A549 (cell line): ENCODE measurements at regions not wholly inside any gene's neighbourhood (a gene's known extent, or its start where the extent isn't known, plus 50 kb on each side); places are given as distances from the start of the nearest gene placed in this dataset.

ENCODE experiments used
- ATAC-seq, 2 experiments: fragments of 200-7000 bp in 1 of 2; fragments of >200 bp in 1 of 2; cut with Nextera tagmentation in 1 of 2; cut with Tn5 transposase in 1 of 2; 3 replicates each; pipeline versions ENCODE4 v1.8.0 to v1.9.1; 2018 to 2020; ENCODE audit warnings: mild to moderate bottlenecking in 1 of 2, moderate library complexity in 1 of 2
- CTCF ChIA-PET: fragments of 300-600 bp; sonication (Branson Sonifier 250); formaldehyde crosslinking; extraction: SDS; loops from one replicate; lab custom pipeline; 2021; ENCODE audit warnings: antibody characterized with exemption, inconsistent platforms; lab: Yijun Ruan, JAX
- POLR2A ChIA-PET: fragments of 350-600 bp; formaldehyde crosslinking; extraction: SDS; loops from one replicate; lab custom pipeline; 2021; ENCODE audit warnings: antibody characterized with exemption, inconsistent platforms; lab: Yijun Ruan, JAX
- DNase-seq, 2 experiments: peaks; one replicate each; pipeline versions ENCODE4 v3.0.0 to v3.0.0-alpha.2; 2011 to 2016; ENCODE audit warnings: low read depth in 1 of 2, low spot score in 1 of 2
- FAIRE-seq: peaks from 2 replicates; lab custom pipeline; 2011; peaks lifted over from hg19 to GRCh38; lab: Jason Lieb, UNC
- H3K27ac ChIP-seq, 2 experiments: fragments of >200 bp; sonication (Bioruptor Twin); formaldehyde crosslinking; 3 replicates each; pipeline ENCODE4 v1.5.1; 2016 to 2017
- H3K4me1 ChIP-seq: fragments of >200 bp; sonication (Bioruptor Twin); formaldehyde crosslinking; 3 replicates; pipeline ENCODE4 v1.6.1; 2016
- H3K4me2 ChIP-seq: fragments of >200 bp; sonication (Bioruptor Twin); formaldehyde crosslinking; 3 replicates; pipeline ENCODE4 v1.6.1; 2016
- H3K4me3 ChIP-seq: fragments of >200 bp; sonication (Bioruptor Twin); formaldehyde crosslinking; 3 replicates; pipeline ENCODE4 v1.5.1; 2016
- H3K9me3 ChIP-seq: fragments of >200 bp; sonication (Bioruptor Twin); formaldehyde crosslinking; 3 replicates; pipeline ENCODE4 v1.6.1; 2016
- CBX2 ChIP-seq: fragments of 200-600 bp; sonication (generic); IDR thresholded peaks from 2 replicates; pipeline ENCODE4 v1.6.1; 2016; ENCODE audit warnings: low read depth, mild to moderate bottlenecking, borderline replicate concordance
- CBX8 ChIP-seq: fragments of 200-600 bp; sonication (generic); IDR thresholded peaks from 2 replicates; pipeline ENCODE4 v1.6.1; 2016
- CHD4 ChIP-seq: fragments of 200-600 bp; sonication (generic); IDR thresholded peaks from 2 replicates; pipeline ENCODE4 v1.6.1; 2016; ENCODE audit warnings: antibody characterized with exemption, mild to moderate bottlenecking, borderline replicate concordance
- EHMT2 ChIP-seq: fragments of 200-600 bp; sonication (generic); IDR thresholded peaks from 2 replicates; pipeline ENCODE4 v1.6.1; 2016; ENCODE audit warnings: antibody characterized with exemption, low read depth, mild to moderate bottlenecking, moderate library complexity
- EP300 ChIP-seq, 2 experiments: fragments of >200 bp; sonication (Bioruptor Twin); formaldehyde crosslinking; IDR thresholded peaks; 2 replicates in 1 of 2; 3 replicates in 1 of 2; pipeline ENCODE4 v1.6.1; 2016 to 2017
- ESRRA ChIP-seq: fragments of 150-350 bp; IDR thresholded peaks from 2 replicates; pipeline ENCODE4 v1.6.1; 2014; ENCODE audit warnings: mild to moderate bottlenecking, low read length, borderline replicate concordance
- FOXS1 ChIP-seq: fragments of 250-450 bp; sonication (Bioruptor Pico); IDR thresholded peaks from 2 replicates; pipeline ENCODE4 v1.5.0; 2020; ENCODE audit warnings: mild to moderate bottlenecking, moderate library complexity
- GATA3 ChIP-seq: IDR thresholded peaks from 2 replicates; pipeline ENCODE4 v1.6.1; 2012; ENCODE audit warnings: borderline replicate concordance
- HDAC2 ChIP-seq: fragments of 200-600 bp; sonication (generic); IDR thresholded peaks from 2 replicates; pipeline ENCODE4 v1.6.1; 2016
- HOXB5 ChIP-seq: fragments of 250-450 bp; sonication (Bioruptor Pico); IDR thresholded peaks from 2 replicates; pipeline ENCODE4 v1.5.0; 2020; ENCODE audit warnings: mild to moderate bottlenecking, moderate library complexity
- JUN ChIP-seq, 2 experiments: fragments of >200 bp; sonication (Bioruptor Twin); formaldehyde crosslinking; IDR thresholded peaks; 2 replicates in 1 of 2; 3 replicates in 1 of 2; pipeline ENCODE4 v1.6.1; 2016 to 2017
- JUNB ChIP-seq: fragments of >200 bp; sonication (Bioruptor Twin); formaldehyde crosslinking; IDR thresholded peaks from 2 replicates; pipeline ENCODE4 v1.6.1; 2016
- KDM5A ChIP-seq: fragments of 200-600 bp; sonication (generic); IDR thresholded peaks from 2 replicates; pipeline ENCODE4 v1.6.1; 2016; ENCODE audit warnings: antibody characterized with exemption, mild to moderate bottlenecking
- MAZ ChIP-seq: fragments of 150-350 bp; IDR thresholded peaks from 2 replicates; pipeline ENCODE4 v1.6.1; 2014; ENCODE audit warnings: antibody characterized with exemption, low read depth, low read length, borderline replicate concordance
- MYC ChIP-seq: IDR thresholded peaks from 2 replicates; pipeline ENCODE4 v1.6.1; 2012; ENCODE audit warnings: mild to moderate bottlenecking, inconsistent platforms, low read length, improper control_type of control experiment, borderline replicate concordance
- NFE2L2 ChIP-seq: fragments of 150-350 bp; conservative IDR thresholded peaks from 2 replicates; pipeline ENCODE4 v1.6.1; 2014; ENCODE audit warnings: low read length
- PHF8 ChIP-seq: fragments of 200-600 bp; sonication (generic); IDR thresholded peaks from 2 replicates; pipeline ENCODE4 v1.6.1; 2016; ENCODE audit warnings: low read depth, mild to moderate bottlenecking, antibody characterized with exemption, moderate library complexity, borderline replicate concordance
- POLR2AphosphoS2 ChIP-seq: conservative IDR thresholded peaks from 2 replicates; pipeline ENCODE4 v1.6.1; 2012; ENCODE audit warnings: low read length, improper control_type of control experiment, inconsistent platforms
- RCOR1 ChIP-seq: fragments of 150-350 bp; IDR thresholded peaks from 2 replicates; pipeline ENCODE4 v1.6.1; 2014; ENCODE audit warnings: antibody characterized with exemption, low read length, low read depth
- RNF2 ChIP-seq: fragments of 200-600 bp; sonication (generic); IDR thresholded peaks from 2 replicates; pipeline ENCODE4 v1.6.1; 2016; ENCODE audit warnings: low read depth, mild to moderate bottlenecking, antibody characterized with exemption, moderate library complexity, borderline replicate concordance
- SREBF2 ChIP-seq: fragments of 450-650 bp; IDR thresholded peaks from 2 replicates; pipeline ENCODE4 v1.6.1; 2014; ENCODE audit warnings: mild to moderate bottlenecking, moderate library complexity
- TFCP2L1 ChIP-seq: fragments of 250-450 bp; sonication (Bioruptor Pico); IDR thresholded peaks from 2 replicates; pipeline ENCODE4 v1.5.0; 2021; ENCODE audit warnings: mild to moderate bottlenecking
- ZSCAN20 ChIP-seq: fragments of 250-450 bp; sonication (Bioruptor Pico); IDR thresholded peaks from 2 replicates; pipeline ENCODE4 v1.8.0; 2022; ENCODE audit warnings: mild to moderate bottlenecking, moderate library complexity
- WGBS: methylation state at CpG from one replicate; pipeline ENCODE4 v1.1.6; 2017; ENCODE audit errors: missing lambda C conversion rate; 5-methylcytosine and 5-hydroxymethylcytosine counted together
- TF ChIP-seq, protein P1 (sequence below): fragments of 450-650 bp; IDR thresholded peaks from 2 replicates; pipeline ENCODE4 v1.6.1; 2014; ENCODE audit warnings: antibody characterized with exemption
- TF ChIP-seq, protein P2 (sequence below): fragments of 250-450 bp; sonication (Bioruptor Pico); IDR thresholded peaks from 2 replicates; pipeline ENCODE4 v1.5.0; 2020; ENCODE audit warnings: low read depth, mild to moderate bottlenecking, moderate library complexity
- TF ChIP-seq, protein P3 (sequence below): fragments of >200 bp; sonication (Bioruptor Twin); formaldehyde crosslinking; IDR thresholded peaks from 3 replicates; pipeline ENCODE4 v1.5.1; 2016

DNA sequence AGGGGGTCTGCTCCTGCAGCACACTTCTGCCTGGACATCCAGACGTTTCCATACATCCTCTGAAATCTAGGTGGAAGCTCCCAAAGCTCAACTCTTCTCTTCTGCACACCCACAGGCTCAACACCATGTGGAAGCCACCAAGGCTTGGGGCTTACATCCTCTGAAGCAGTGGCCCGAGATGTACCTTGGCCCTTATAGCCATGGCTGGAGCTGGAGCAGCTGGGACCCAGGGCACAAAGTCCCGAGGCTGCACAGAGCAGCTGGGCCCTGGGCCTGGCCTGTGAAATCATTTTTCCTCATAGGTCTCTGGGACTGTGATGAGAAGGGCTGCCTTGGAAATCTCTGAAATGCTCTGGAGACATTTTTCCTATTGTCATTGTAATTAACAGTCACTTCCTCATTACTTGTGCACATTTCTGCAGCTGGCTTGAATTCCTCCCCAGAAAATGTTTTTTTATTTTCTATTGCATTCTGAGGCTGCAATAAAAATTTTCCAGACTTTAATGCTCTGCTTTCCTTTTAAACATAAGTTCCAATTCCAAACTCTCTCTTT, 645.6 kb downstream of the RWDD3 start:
- Histone ChIP-seq H3K4me2 (no peak overlapping the region), H3K27ac (no peak overlapping the region), H3K4me1 (no peaks in the 10 kb centered on the region), H3K9me3 (no peaks in the 10 kb centered on the region), H3K4me3 (no peak overlapping the region)
- DNase-seq: no peak
- WGBS: 0% methylated on average over 1 of the region's 3 CpGs
- no peak for FAIRE-seq
- ChIA-PET CTCF (no interaction called here), POLR2A (no interaction called here)
- no peak for ATAC-seq
- TF ChIP-seq TFCP2L1 (CRISPR knock-in tag) (no peak), NFE2L2 (no peak), ZSCAN20 (CRISPR knock-in tag) (no peak), MYC (no peak), ESRRA (no peak), JUNB (no peak)

DNA sequence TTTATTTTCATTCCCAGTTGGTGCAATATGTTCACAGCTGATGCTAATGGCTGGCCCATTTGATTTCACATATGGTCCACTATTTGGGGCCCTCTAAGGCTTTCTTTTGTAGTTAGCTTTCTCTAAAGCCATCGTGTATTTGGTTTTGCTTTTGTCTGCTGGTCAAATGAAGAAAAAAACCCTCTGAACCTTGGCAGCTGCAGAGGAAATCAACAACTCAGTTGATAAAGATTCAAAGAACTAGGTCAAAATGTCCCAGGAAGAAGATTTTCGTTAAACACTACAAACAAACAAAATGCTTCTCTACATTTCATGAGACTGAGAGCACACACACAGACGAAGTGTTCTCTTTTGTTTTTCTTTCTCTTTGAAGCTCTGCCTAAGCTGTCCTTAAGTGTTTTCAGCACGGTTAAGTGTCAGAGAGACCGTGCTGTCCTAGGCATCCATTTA, 655.0 kb downstream of the RWDD3 start:
- no peak for FAIRE-seq
- Histone ChIP-seq H3K4me3 (no peak overlapping the region), H3K9me3 (no peaks in the 10 kb centered on the region), H3K27ac (no peak overlapping the region)
- CTCF ChIA-PET: no interaction called here
- WGBS: 0% methylated on average over 5 of the region's 5 CpGs
- ATAC-seq: no peak
- TF ChIP-seq NFE2L2 (no peak), MAZ (no peak), FOXS1 (CRISPR knock-in tag) (no peak), TFCP2L1 (CRISPR knock-in tag) (no peak), KDM5A (no peak), PHF8 (no peak), EP300 (IDR thresholded peaks at IDR 0.05) (no peak), JUNB (no peak), RCOR1 (no peak), HOXB5 (CRISPR knock-in tag) (no peak), EHMT2 (no peak), RNF2 (no peak)
- TF ChIP-seq, protein P1, sequence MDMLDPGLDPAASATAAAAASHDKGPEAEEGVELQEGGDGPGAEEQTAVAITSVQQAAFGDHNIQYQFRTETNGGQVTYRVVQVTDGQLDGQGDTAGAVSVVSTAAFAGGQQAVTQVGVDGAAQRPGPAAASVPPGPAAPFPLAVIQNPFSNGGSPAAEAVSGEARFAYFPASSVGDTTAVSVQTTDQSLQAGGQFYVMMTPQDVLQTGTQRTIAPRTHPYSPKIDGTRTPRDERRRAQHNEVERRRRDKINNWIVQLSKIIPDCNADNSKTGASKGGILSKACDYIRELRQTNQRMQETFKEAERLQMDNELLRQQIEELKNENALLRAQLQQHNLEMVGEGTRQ: no peak
- TF ChIP-seq, all 56 proteins: peak for 0
- H3K4me1 ChIP-seq: no peaks in the 10 kb centered on the region
- H3K4me2 ChIP-seq: no peak overlapping the region
- no peak for DNase-seq
- POLR2A ChIA-PET: no interaction called here

DNA sequence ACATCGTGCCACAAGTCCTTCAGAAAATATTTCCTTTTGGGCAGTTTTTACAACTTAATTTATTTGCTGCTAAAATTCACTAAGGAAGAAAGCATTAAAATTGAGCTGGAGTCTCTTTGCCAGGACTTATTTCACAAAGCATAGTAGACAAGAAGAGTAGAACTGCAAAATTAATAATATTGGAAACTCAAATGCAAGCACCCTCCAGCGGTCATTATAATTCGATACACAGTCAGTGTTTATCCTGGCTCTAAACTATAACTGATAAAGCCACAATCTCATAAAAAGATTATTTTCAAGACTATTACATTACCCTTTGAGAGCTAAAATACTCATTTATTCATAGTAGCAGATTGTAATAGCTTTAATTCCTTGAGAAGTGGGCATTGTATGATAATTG, 655.4 kb downstream of the RWDD3 start:
- POLR2A ChIA-PET: no interaction called here

DNA sequence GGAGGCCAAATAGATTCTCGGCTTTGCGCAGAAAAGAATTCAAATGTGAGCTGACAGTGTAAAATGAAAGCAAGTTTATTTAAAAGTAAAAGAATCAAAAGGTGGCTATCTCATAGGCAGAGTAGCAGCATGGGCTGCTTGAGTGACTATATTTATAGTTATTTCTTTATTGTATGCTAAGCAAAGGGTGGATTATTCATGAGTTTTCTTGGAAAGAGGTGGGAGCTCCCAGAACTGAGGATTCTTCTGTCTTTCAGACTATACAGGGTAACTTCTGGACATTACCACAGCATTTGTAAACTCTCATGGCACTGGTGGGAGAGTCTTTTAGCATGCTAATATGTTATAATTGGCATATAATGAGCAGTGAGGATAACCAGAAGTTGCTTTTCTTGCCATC, 659.9 kb downstream of the RWDD3 start:
- DNase-seq: no peak
- Histone ChIP-seq H3K4me2 (no peak overlapping the region), H3K4me3 (no peak overlapping the region), H3K27ac (no peak overlapping the region), H3K4me1 (no peaks in the 10 kb centered on the region), H3K9me3 (no peaks in the 10 kb centered on the region)
- no peak for FAIRE-seq
- ChIA-PET POLR2A (no interaction called here), CTCF (no interaction called here)
- TF ChIP-seq CBX2 (no peak), CBX8 (no peak), POLR2AphosphoS2 (no peak), SREBF2 (no peak), PHF8 (no peak), GATA3 (no peak), CHD4 (no peak)
- TF ChIP-seq, protein P2, sequence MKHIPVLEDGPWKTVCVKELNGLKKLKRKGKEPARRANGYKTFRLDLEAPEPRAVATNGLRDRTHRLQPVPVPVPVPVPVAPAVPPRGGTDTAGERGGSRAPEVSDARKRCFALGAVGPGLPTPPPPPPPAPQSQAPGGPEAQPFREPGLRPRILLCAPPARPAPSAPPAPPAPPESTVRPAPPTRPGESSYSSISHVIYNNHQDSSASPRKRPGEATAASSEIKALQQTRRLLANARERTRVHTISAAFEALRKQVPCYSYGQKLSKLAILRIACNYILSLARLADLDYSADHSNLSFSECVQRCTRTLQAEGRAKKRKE (CRISPR knock-in tag): no peak
- TF ChIP-seq, protein P3, sequence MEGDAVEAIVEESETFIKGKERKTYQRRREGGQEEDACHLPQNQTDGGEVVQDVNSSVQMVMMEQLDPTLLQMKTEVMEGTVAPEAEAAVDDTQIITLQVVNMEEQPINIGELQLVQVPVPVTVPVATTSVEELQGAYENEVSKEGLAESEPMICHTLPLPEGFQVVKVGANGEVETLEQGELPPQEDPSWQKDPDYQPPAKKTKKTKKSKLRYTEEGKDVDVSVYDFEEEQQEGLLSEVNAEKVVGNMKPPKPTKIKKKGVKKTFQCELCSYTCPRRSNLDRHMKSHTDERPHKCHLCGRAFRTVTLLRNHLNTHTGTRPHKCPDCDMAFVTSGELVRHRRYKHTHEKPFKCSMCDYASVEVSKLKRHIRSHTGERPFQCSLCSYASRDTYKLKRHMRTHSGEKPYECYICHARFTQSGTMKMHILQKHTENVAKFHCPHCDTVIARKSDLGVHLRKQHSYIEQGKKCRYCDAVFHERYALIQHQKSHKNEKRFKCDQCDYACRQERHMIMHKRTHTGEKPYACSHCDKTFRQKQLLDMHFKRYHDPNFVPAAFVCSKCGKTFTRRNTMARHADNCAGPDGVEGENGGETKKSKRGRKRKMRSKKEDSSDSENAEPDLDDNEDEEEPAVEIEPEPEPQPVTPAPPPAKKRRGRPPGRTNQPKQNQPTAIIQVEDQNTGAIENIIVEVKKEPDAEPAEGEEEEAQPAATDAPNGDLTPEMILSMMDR: no peak
- 43% methylated on average over 2 of the region's 2 CpGs for WGBS
- no peak for ATAC-seq

More for the DNA sequence above, 655.4 kb downstream of the RWDD3 start:
- Histone ChIP-seq H3K9me3 (no peaks in the 10 kb centered on the region), H3K4me1 (no peaks in the 10 kb centered on the region), H3K4me3 (no peak overlapping the region), H3K4me2 (no peak overlapping the region), H3K27ac (no peak overlapping the region)
- DNase-seq (no peak), ATAC-seq (no peak), FAIRE-seq (no peak)
- 11% methylated on average over 3 of the region's 3 CpGs for WGBS
- CTCF ChIA-PET: no interaction called here
- TF ChIP-seq POLR2AphosphoS2 (no peak), HDAC2 (no peak), JUN (IDR thresholded peaks at IDR 0.05) (no peak)
